HG03575 (cell line): ENCODE measurements at regions not wholly inside any gene's neighbourhood (a gene's known extent, or its start where the extent isn't known, plus 50 kb on each side); places are given as distances from the start of the nearest gene placed in this dataset.
"Not testable (repeated sequence)": the region's sequence is repeated elsewhere in the genome, so short reads cannot be mapped to it uniquely, and the experiment has no call there.

ENCODE experiments used
- ATAC-seq: cut with Tn5 transposase; IDR thresholded peaks from one replicate; pipeline ENCODE4 v1.9.1; 2021; ENCODE audit not compliant: unreplicated experiment, insufficient number of reproducible peaks, low FRiP score; ENCODE audit errors: extremely low read depth

DNA sequence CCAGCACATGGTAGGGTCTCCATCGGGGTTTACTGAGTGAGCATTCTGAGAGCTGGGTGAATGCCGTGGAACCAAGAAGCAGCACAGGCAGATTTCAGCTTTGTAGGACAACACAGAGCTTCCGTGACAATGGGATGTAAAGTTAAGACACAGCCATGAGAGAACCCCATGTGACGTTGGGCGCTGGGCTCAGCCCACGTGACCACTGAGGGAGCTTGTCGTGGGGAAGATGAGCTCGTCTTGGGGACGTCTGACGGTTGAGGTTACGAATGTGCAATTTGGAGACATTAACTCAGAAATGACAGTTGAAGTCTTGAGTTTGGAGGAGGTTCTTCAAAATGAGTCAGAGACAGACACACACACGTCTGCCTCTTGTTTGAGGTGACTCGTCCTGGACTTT lies 51.5 kb upstream of the MUC20 start:
- ATAC-seq, result not testable (repeated sequence)

- not testable (repeated sequence) for ATAC-seq
Measured at GRCh38 chr3:195668131-195668766, 52.5 kb upstream of the MUC20 start.

GRCh38 chr3:195665311-195665710 lies 55.5 kb upstream of the MUC20 start:
- not testable (repeated sequence) for ATAC-seq

GRCh38 chr3:195664131-195664530 lies 56.6 kb upstream of the MUC20 start:
- ATAC-seq, result not testable (repeated sequence)

GRCh38 chr3:195659136-195659533 lies 61.6 kb upstream of the MUC20 start:
- ATAC-seq, result not testable (repeated sequence)

GRCh38 chr3:195658381-195659135 lies 62.2 kb upstream of the MUC20 start:
- ATAC-seq, result not testable (repeated sequence)

DNA sequence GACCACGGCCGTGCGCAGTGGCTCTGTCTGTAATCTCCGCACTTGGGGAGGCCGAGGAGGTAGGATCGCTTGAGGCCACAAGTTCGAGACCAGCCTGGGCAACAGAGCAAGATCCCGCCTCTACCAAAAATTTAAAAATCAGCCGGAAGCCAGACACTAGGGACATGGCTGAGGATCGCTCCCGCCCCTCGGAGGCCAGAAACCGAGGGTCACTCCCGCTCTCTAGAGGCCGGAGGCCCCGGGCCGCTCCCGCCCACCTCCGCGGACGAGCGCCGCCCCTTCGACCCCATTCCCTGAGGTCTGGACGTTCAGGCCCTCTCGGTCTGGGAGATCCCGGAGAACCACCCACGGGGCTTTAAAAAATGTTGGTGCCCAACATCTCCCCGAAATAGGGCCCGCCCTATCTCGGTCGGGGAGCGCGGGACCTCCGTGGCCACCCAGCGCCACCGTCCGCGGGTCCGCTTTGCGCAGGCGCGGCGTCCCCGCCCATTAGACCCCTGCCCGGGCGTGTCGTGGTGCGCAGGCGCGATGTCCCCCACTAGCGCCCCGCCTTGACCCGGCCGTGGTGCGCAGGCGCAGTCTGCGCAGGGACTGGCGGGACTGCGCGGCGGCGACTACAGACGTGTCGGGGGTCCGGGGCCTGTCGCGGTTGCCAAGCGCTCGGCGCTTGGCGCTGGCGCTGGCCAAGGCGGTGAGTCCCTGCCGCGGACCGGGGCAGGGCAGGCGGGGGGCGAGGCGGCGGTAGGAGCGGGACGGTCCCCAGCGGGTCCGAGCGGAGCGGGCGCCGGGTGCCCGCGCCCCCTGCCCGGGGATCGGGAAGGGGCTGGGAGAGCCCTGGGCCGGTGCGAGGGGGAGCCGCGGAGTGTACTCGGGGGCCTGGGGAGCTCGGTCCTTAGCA lies 63.1 kb upstream of the MUC20 start:
- ATAC-seq, result not testable (repeated sequence)

DNA sequence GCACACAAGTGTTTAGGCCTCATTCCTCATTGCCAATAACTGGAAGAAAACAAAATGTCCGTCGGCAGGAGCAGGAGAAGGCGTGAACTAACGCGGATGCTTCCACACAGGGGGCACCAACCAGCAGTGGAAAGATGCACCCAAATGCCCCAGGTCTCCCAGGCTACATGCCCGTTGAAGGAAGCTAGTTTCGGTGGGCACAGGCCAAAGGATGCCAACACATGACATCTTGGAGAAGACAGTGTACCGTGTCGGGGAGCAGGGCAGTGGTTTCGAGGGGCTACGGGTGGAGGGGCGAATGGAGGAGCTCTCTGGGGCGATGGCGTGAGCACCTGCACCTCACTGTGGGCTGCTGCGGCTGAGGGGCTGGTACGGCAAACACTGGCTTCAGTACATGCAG lies 64.7 kb upstream of the MUC20 start:
- not testable (repeated sequence) for ATAC-seq

DNA sequence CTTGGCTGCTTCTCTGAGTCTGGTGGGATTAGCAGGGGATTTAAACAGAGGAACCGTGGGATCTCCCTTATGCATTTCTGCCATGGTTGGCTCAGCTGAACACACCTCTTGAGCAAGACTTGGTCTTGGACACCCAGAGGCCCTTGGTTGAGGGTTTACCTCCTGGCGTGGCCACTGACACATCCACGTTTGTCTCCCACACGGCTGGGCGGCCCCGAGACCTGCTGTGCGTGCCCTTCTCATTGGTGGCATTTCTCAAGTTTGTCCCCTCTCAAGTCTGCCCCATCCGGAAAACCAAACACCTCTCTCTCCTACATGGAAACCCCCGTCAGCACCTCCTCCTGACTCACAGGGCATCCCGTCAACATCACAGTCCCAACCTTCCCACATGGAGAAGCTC lies 66.0 kb upstream of the MUC20 start:
- not testable (repeated sequence) for ATAC-seq

GRCh38 chr3:195654138-195654537 lies 66.6 kb upstream of the MUC20 start:
- not testable (repeated sequence) for ATAC-seq

- ATAC-seq, result not testable (repeated sequence)
Measured at GRCh38 chr3:195653641-195654040, 67.1 kb upstream of the MUC20 start.

GRCh38 chr3:195647912-195648702 lies 64.4 kb upstream of the APOD start:
- ATAC-seq, result not testable (repeated sequence)

GRCh38 chr3:195645872-195646271 lies 62.1 kb upstream of the APOD start:
- not testable (repeated sequence) for ATAC-seq

DNA sequence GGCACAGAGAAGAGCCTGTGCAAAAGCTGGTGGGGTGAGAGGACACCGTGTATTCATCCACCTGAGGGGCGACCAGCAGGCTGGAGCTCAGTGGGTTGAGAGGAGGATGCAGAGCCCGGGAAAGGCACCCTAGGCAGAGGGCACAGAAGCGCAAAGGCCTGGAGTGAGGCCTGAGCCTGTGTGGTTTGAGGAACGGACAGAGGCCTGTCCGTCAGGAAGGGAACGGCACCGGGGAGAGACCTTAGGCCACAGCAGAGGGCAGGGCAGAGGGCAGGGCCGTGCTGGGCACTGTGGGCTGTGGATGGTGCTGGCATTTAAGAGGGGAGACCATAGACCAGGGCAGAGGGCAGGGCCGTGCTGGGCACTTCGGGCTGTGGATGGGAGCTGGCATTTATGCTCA lies 59.5 kb upstream of the APOD start:
- ATAC-seq, result not testable (repeated sequence)

GRCh38 chr3:195642311-195642710 lies 58.6 kb upstream of the APOD start:
- ATAC-seq, result not testable (repeated sequence)

DNA sequence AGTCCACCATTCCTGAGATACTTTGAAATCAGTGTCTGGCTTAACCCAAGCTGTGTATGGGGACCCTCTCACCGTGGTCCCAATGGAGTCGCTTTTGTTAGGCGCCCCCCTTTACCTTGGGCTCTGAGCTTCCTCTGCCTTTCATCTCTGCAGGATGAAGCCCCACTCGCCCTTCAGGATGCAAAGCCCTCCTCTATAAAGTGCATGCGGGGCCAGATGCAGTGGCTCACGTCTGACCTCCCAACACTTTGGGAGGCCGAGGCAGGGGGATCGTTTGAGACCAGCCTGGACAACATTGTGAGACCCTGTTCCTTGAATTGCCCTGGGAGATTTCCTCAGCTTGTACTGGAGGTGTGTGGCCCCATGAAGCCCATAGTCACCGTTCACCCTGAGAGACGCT lies 54.7 kb upstream of the APOD start:
- ATAC-seq, result not testable (repeated sequence)

DNA sequence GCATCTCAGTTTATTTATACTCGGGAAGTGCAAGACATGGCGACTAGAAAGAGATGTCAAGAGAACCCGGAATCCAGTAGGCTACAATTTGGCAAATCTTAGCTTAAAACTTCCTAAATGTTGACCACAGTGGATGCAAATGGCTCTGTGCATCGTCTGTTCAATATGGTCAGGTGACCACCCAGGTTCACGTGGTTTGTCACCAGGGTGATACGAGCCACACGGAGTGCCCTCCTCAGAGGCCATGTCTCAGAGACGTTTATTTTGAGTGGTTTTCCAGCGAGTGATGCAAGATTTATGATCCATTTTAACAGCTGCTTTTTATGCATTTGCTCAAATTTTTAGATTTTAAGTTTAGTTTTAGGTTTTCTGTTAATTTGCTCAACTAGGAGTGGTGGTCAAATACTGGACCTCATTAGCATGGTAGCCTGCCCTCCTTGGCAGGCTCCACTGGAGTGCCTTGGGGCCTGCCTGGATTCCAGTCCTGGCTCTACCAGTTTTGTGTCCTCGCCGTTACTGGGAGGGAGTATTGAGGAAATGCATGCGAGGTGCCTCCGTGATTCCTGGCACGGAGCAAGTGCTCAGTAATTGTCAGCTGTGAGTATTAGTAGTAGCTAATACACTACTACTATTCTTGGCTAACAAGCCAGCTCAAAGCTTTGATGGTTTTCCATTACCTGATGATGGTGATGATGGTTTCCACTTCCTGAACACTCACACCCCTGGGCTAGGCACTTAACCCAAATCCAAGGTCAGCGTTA lies 53.9 kb upstream of the APOD start:
- ATAC-seq, result not testable (repeated sequence)

- not testable (repeated sequence) for ATAC-seq
Measured at GRCh38 chr3:195637011-195637410, 53.3 kb upstream of the APOD start.
